HUES48 (cell line): ENCODE measurements at regions not wholly inside any gene's neighbourhood (a gene's known extent, or its start where the extent isn't known, plus 50 kb on each side); places are given as distances from the start of the nearest gene placed in this dataset.

Experiments used
- H3K27ac ChIP-seq: one replicate; pipeline ENCODE4 v1.7.0; 2013; ENCODE audit warnings: low read depth, low read length, inconsistent platforms
- H3K27me3 ChIP-seq: 2 replicates; pipeline ENCODE4 v1.6.1; 2013; ENCODE audit warnings: mild to moderate bottlenecking, low read length; ENCODE audit not compliant: control insufficient read depth, insufficient read depth
- H3K36me3 ChIP-seq: 2 replicates; pipeline ENCODE4 v1.6.1; 2013; ENCODE audit warnings: low read length; ENCODE audit not compliant: control insufficient read depth, insufficient read depth
- H3K4me1 ChIP-seq: 2 replicates; pipeline ENCODE4 v1.6.1; 2013; ENCODE audit warnings: mild to moderate bottlenecking, low read length; ENCODE audit not compliant: control insufficient read depth, insufficient read depth
- H3K4me3 ChIP-seq: 2 replicates; pipeline ENCODE4 v1.5.1; 2013; ENCODE audit warnings: mild to moderate bottlenecking, low read depth, low read length
- H3K9ac ChIP-seq: 2 replicates; pipeline ENCODE4 v1.6.1; 2013; ENCODE audit warnings: mild to moderate bottlenecking, low read depth, low read length, moderate library complexity
- H3K9me3 ChIP-seq: 2 replicates; pipeline ENCODE4 v1.6.1; 2013; ENCODE audit warnings: low read length; ENCODE audit not compliant: control insufficient read depth, insufficient read depth

DNA sequence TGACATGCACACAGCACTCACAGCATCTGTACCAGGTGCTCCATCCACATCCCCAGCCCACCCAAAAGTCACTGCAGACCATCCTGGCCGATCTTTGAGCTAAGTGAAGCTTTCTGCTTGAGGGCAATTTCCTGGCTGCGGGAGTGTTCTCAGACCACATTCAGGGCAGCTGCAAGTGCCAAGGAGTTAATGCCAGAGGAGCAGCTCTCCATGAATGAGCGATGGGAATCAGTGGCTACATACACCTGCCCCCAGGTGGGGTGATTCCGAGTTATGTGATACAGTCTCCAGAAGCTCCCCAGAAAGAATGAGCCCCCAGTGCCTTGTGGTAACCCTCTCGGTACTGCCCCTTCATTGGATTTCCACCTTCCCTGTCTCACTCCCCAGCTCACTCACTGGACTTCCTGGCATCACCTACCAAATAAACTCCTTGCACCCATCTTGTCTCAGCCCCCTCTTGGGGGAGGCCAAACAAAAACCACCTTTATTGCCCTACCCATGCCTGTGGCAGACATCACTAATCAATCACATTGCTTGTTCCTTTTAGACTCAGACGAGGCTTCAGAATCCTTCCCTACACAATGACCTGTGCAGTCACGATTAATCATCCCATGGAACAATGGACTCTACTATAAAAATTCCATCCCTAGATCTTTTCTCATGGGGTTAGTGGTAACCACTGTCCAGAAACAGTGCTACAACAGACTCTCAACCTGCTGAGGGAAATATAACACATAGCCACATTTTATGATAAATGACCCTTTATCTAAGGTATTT, 121.1 kb downstream of the IRX5 start:
- peaks cover 11% of the 10 kb centered on the region for H3K27me3 ChIP-seq
- H3K4me1 ChIP-seq = peaks cover 4% of the 10 kb centered on the region
- no peak overlapping the region for H3K9ac ChIP-seq
- no peak overlapping the region for H3K27ac ChIP-seq
- H3K4me3 ChIP-seq = no peak overlapping the region
- no peaks in the 10 kb centered on the region for H3K36me3 ChIP-seq
- H3K9me3 ChIP-seq = no peaks in the 10 kb centered on the region

GRCh38 chr16:55052348-55052734, 121.7 kb downstream of the IRX5 start:
- Histone ChIP-seq H3K27me3 (peaks cover 17% of the 10 kb centered on the region), H3K27ac (no peak overlapping the region), H3K36me3 (no peaks in the 10 kb centered on the region), H3K4me1 (peaks cover 8% of the 10 kb centered on the region), H3K9ac (no peak overlapping the region), H3K4me3 (no peak overlapping the region), H3K9me3 (no peaks in the 10 kb centered on the region)

DNA sequence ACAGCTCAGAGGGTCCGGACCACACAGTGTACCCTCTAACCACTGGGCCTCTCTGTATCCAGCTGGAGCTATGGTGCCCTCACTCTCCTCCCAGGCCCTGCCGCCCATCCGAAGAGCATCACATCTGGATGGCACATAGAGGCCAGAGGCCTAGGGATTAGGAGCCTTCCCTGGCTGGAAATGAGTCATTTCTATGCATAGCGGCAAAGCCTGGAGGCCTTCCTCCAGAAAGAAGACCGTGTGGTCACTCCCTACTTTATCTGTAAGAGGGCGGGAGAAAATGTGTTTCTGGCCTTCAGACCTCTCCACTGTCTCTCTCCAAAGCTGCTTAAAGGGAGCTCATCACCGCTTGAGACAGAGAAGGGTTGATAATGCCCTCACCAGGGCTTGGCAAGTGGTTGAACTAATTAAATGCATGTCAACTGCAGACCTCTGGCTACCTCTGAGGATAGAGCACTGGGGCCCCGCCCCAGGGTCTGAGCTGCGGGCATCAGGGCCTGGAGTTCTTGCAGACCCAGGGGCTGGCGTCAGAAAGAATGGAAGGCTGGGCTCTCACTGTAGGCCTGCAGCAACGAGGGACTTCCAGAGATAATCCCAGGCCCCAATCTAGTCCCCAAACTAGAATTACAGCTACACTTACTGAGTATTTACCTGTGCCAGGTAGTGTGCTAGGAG, 122.2 kb downstream of the IRX5 start:
- H3K9me3 ChIP-seq = no peaks in the 10 kb centered on the region
- H3K36me3 ChIP-seq = no peaks in the 10 kb centered on the region
- peaks cover 23% of the 10 kb centered on the region for H3K27me3 ChIP-seq
- no peak overlapping the region for H3K9ac ChIP-seq
- H3K4me1 ChIP-seq = peaks cover 9% of the 10 kb centered on the region
- no peak overlapping the region for H3K27ac ChIP-seq
- H3K4me3 ChIP-seq = no peak overlapping the region

GRCh38 chr16:55055262-55055661, 124.6 kb downstream of the IRX5 start:
- Histone ChIP-seq H3K27ac (no peak overlapping the region), H3K36me3 (no peaks in the 10 kb centered on the region), H3K9me3 (no peaks in the 10 kb centered on the region), H3K9ac (no peak overlapping the region), H3K4me1 (peaks cover 9% of the 10 kb centered on the region), H3K4me3 (no peak overlapping the region), H3K27me3 (peaks cover 40% of the 10 kb centered on the region)

DNA sequence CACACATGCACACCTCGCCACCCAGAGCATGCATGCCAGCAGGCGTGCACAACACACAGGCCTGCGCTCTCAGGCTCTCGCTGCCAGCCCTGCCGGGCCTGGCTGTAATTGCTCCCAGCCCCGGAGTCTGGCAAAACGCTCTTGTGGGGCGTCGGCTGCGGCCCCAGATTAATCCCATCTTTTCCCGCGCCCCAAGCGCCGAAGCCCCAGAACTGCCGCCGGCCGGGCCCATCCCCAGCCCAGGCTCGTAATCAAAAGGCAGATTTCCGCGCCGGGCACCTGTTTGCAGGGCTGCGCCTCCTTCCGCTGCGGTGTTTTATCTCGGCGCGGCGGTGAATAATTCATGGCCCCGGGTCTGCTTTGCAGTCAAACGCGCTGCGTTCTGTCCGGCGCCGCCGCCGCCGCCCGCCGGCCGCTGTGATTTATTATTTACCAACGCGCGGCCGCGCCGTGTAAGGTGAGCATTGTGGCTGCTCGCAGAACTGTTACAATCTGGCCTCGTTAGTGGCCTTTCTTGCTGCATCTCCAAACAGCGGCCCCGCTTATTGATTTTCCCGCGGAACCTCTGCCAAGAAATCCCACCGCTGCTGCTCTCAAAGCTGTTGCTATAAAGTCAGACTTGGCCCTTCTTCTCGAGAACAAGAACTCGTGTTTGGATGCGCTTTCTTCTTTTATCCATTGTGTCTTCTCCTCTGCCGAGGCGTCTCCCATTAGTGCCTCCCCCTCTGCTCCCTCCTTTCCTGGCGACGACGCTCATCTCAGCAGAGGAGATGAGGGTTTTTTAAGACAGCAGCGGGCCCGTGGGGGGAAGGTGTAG, 126.1 kb downstream of the IRX5 start:
- peak overlapping the region; percentile 63 for H3K4me3 ChIP-seq
- peaks cover 40% of the 10 kb centered on the region for H3K27me3 ChIP-seq
- H3K36me3 ChIP-seq = no peaks in the 10 kb centered on the region
- no peak overlapping the region for H3K27ac ChIP-seq
- no peak overlapping the region for H3K9ac ChIP-seq
- no peaks in the 10 kb centered on the region for H3K9me3 ChIP-seq
- peaks cover 9% of the 10 kb centered on the region for H3K4me1 ChIP-seq

DNA sequence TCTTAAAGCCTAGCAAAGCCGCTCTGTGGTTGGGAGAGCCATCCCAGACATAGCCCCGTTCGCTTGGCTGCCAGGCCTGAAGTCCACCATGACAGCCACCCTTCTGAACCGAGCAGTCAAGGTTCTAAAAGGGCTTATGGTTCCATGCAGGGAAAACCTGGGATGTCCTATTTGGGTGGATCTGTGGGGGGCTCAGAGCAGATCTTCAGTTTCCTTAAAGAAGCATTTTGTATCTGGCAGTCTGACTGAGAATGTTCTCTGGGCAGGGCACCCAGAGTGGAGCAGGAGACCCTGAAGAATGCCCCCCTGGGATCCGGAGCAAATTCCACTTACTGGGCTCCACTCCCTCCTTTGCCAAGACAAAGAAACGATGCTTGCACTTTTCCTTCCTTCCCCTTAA, 127.2 kb downstream of the IRX5 start:
- Histone ChIP-seq H3K36me3 (no peaks in the 10 kb centered on the region), H3K4me3 (no peak overlapping the region), H3K27me3 (peaks cover 40% of the 10 kb centered on the region), H3K9ac (no peak overlapping the region), H3K9me3 (no peaks in the 10 kb centered on the region), H3K4me1 (peaks cover 9% of the 10 kb centered on the region), H3K27ac (no peak overlapping the region)

DNA sequence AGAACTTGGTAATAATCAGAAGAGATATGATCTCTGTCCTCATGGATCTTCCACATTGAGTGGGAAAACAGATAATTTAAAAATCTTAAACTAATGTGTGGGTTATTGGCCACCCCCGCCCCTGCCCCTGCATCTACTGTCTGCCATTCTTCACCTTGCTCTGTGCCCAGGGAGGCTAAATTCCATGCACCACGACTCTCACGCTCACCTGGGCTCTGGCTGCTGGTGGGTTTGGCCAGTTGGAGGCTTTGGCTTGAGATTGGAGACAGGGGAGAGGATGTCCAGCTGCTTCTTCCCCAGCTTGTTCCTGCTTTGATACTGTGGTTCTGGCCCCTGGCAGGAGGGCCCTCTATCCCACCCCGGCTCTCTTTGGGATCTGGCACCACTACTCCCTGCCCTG, 127.9 kb downstream of the IRX5 start:
- no peak overlapping the region for H3K27ac ChIP-seq
- H3K36me3 ChIP-seq = no peaks in the 10 kb centered on the region
- no peaks in the 10 kb centered on the region for H3K9me3 ChIP-seq
- no peak overlapping the region for H3K4me3 ChIP-seq
- H3K9ac ChIP-seq = no peak overlapping the region
- peaks cover 9% of the 10 kb centered on the region for H3K4me1 ChIP-seq
- peaks cover 40% of the 10 kb centered on the region for H3K27me3 ChIP-seq

DNA sequence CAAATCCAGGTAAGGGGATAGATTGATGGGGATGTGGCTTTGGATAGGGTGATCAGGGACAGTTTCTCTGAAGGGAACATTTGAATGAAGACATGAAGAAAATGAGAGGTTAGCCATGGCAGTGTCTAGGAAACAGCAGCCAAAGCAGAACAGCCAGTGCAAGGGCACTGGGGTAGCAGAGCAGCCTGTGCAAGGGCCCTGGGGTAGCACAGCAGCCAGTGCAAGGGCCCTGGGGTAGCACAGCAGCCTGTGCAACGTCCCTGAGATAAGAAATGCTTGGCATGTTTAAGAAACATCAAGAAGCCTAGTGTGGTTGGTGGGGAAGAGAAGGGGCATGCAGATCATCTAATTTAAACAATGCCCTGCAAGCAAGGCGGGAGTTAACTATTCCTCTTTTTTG, 128.5 kb downstream of the IRX5 start:
- no peak overlapping the region for H3K27ac ChIP-seq
- H3K27me3 ChIP-seq = peaks cover 40% of the 10 kb centered on the region

DNA sequence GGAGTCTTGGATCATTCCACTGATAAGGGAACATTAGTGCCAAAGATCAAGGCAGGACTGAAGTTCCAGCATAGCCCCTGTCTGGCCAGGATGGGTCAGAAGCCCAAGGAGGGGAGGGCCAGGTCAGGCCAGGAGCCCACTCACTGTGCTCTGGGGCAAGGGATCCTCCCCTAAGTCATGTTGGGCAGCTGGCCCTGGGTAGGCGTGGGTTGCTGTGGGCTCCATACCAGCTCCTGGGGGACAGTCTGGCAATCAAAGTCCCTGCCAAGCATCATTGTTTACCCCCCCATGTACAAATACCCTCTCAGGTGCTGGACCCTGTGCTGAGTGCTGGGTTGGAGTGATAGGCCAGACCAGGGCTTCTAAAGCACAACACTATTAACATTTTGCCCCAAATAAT, 130.5 kb downstream of the IRX5 start:
- H3K27me3 ChIP-seq = peaks cover 35% of the 10 kb centered on the region
- no peaks in the 10 kb centered on the region for H3K9me3 ChIP-seq
- H3K27ac ChIP-seq = no peak overlapping the region
- no peak overlapping the region for H3K9ac ChIP-seq
- peaks cover 8% of the 10 kb centered on the region for H3K4me1 ChIP-seq
- H3K4me3 ChIP-seq = no peak overlapping the region
- no peaks in the 10 kb centered on the region for H3K36me3 ChIP-seq

More for the DNA sequence above, 128.5 kb downstream of the IRX5 start:
- peaks cover 9% of the 10 kb centered on the region for H3K4me1 ChIP-seq
- H3K36me3 ChIP-seq = no peaks in the 10 kb centered on the region
- H3K9me3 ChIP-seq = no peaks in the 10 kb centered on the region
- no peak overlapping the region for H3K9ac ChIP-seq
- no peak overlapping the region for H3K4me3 ChIP-seq

GRCh38 chr16:55062442-55062841, 131.8 kb downstream of the IRX5 start:
- Histone ChIP-seq H3K27me3 (peaks cover 22% of the 10 kb centered on the region), H3K9ac (no peak overlapping the region), H3K4me3 (no peak overlapping the region), H3K36me3 (no peaks in the 10 kb centered on the region), H3K4me1 (0 out of 2 replicates have a peak, but pooled peaks cover under 1% of the 10 kb centered on the region), H3K9me3 (no peaks in the 10 kb centered on the region), H3K27ac (no peak overlapping the region)

DNA sequence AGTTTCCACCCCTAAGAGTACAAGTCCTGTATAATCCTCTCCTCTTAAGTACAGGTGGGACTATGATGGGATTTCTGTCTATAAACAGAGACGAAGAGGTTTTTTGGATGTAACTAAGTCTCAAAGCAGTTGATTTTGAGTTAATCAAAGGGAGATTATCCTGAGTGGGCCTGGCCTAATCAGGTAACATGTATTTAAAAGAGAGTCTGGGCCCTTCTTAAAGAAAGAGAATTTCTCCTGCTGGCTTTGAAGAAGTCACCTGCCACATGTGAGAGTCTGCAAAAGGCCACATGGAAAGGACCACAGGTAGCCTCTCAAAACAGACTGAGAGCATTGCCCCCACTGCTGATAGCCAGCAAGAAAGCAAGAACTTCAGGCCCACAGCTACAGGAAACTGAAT, 142.3 kb downstream of the IRX5 start:
- Histone ChIP-seq H3K9me3 (no peaks in the 10 kb centered on the region), H3K4me3 (no peak overlapping the region), H3K9ac (no peak overlapping the region), H3K36me3 (no peaks in the 10 kb centered on the region), H3K27me3 (no peaks in the 10 kb centered on the region), H3K4me1 (no peaks in the 10 kb centered on the region), H3K27ac (no peak overlapping the region)
